AG08395 (cell line): ENCODE measurements at regions not wholly inside any gene's neighbourhood (a gene's known extent, or its start where the extent isn't known, plus 50 kb on each side); places are given as distances from the start of the nearest gene placed in this dataset.

Experiments
- DNase-seq: peaks from one replicate; pipeline ENCODE4 v3.0.0; 2012; ENCODE audit warnings: mixed read lengths, low spot score

- DNase-seq: peak; percentile 48
Measured at GRCh38 chr14:82710267-82710841, 1176.7 kb upstream of the SEL1L start.

GRCh38 chr14:82719617-82720016, 1186.0 kb upstream of the SEL1L start:
- no peak for DNase-seq

GRCh38 chr14:82720431-82720830, 1186.8 kb upstream of the SEL1L start:
- DNase-seq: no peak

GRCh38 chr14:82720946-82721345, 1187.3 kb upstream of the SEL1L start:
- no peak for DNase-seq

GRCh38 chr14:82724316-82724715, 1190.7 kb upstream of the SEL1L start:
- no peak for DNase-seq

- DNase-seq: peak; percentile 3
Measured at GRCh38 chr14:82725213-82725612, 1191.6 kb upstream of the SEL1L start.

- DNase-seq: no peak
Measured at GRCh38 chr14:82731526-82731925, 1197.9 kb upstream of the SEL1L start.

- no peak for DNase-seq
Measured at GRCh38 chr14:82740547-82740946, 1206.9 kb upstream of the SEL1L start.

GRCh38 chr14:82755476-82755875, 1221.8 kb upstream of the SEL1L start:
- no peak for DNase-seq

- DNase-seq: no peak
Measured at GRCh38 chr14:82755923-82756322, 1222.3 kb upstream of the SEL1L start.

- DNase-seq: no peak
Measured at GRCh38 chr14:82757776-82758175, 1224.1 kb upstream of the SEL1L start.

- DNase-seq: no peak
Measured at GRCh38 chr14:82759656-82760055, 1226.0 kb upstream of the SEL1L start.

- no peak for DNase-seq
Measured at GRCh38 chr14:82766123-82766522, 1232.5 kb upstream of the SEL1L start.

- DNase-seq: no peak
Measured at GRCh38 chr14:82766996-82767395, 1233.3 kb upstream of the SEL1L start.

- DNase-seq: no peak
Measured at GRCh38 chr14:82776958-82777357, 1243.3 kb upstream of the SEL1L start.

GRCh38 chr14:82778008-82778590, 1244.4 kb upstream of the SEL1L start:
- no peak for DNase-seq

GRCh38 chr14:82778601-82779000, 1244.9 kb upstream of the SEL1L start:
- no peak for DNase-seq

GRCh38 chr14:82779301-82779700, 1245.6 kb upstream of the SEL1L start:
- no peak for DNase-seq

- DNase-seq: no peak
Measured at GRCh38 chr14:82785756-82786482, 1252.3 kb upstream of the SEL1L start.

GRCh38 chr14:82786483-82786880, 1252.8 kb upstream of the SEL1L start:
- no peak for DNase-seq

- DNase-seq: no peak
Measured at GRCh38 chr14:82796086-82796485, 1262.4 kb upstream of the SEL1L start.

- DNase-seq: no peak
Measured at GRCh38 chr14:82798276-82798675, 1264.6 kb upstream of the SEL1L start.
